Loucy (cell line): ENCODE measurements at regions not wholly inside any gene's neighbourhood (a gene's known extent, or its start where the extent isn't known, plus 50 kb on each side); places are given as distances from the start of the nearest gene placed in this dataset.

Experiments
- EZH2phosphoT487 ChIP-seq: fragments of 200-600 bp; IDR thresholded peaks from 2 replicates; pipeline ENCODE4 v1.6.1; 2018; ENCODE audit warnings: antibody characterized with exemption, mild to moderate bottlenecking, moderate library complexity, borderline replicate concordance
- TF ChIP-seq, protein P1 (sequence below): fragments of 200-600 bp; sonication (generic); conservative IDR thresholded peaks from 2 replicates; pipeline ENCODE4 v1.5.1; 2014; ENCODE audit warnings: mild to moderate bottlenecking, antibody characterized with exemption, low read length

DNA sequence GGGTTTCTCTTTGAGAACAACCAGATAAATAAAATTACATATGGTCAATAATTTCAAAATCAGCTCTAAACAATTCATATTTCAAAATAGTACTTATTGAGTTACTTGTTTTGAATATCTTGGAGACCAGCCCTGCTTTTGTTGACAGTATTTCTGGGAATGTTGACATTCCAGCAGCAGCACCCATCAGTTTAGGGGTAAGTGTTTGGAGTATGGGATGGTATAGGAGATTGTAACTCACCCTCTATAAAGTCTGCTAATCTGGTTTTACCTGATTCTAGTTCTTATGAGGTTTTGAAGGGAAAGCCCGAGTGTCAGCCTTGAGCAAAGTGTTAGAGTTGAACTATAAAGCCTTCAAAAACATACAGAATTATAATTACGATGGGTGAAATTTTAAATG, 139.2 kb upstream of the ANKRD50 start:
- TF ChIP-seq, protein P1, sequence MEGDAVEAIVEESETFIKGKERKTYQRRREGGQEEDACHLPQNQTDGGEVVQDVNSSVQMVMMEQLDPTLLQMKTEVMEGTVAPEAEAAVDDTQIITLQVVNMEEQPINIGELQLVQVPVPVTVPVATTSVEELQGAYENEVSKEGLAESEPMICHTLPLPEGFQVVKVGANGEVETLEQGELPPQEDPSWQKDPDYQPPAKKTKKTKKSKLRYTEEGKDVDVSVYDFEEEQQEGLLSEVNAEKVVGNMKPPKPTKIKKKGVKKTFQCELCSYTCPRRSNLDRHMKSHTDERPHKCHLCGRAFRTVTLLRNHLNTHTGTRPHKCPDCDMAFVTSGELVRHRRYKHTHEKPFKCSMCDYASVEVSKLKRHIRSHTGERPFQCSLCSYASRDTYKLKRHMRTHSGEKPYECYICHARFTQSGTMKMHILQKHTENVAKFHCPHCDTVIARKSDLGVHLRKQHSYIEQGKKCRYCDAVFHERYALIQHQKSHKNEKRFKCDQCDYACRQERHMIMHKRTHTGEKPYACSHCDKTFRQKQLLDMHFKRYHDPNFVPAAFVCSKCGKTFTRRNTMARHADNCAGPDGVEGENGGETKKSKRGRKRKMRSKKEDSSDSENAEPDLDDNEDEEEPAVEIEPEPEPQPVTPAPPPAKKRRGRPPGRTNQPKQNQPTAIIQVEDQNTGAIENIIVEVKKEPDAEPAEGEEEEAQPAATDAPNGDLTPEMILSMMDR, result no peak
- no peak for TF ChIP-seq EZH2phosphoT487
